ENCODE measurements at regions not wholly inside any gene's neighbourhood (a gene's known extent, or its start where the extent isn't known, plus 50 kb on each side); places are given as distances from the start of the nearest gene placed in this dataset.
"Not testable (repeated sequence)": the region's sequence is repeated elsewhere in the genome, so short reads cannot be mapped to it uniquely, and the experiment has no call there.

DNA sequence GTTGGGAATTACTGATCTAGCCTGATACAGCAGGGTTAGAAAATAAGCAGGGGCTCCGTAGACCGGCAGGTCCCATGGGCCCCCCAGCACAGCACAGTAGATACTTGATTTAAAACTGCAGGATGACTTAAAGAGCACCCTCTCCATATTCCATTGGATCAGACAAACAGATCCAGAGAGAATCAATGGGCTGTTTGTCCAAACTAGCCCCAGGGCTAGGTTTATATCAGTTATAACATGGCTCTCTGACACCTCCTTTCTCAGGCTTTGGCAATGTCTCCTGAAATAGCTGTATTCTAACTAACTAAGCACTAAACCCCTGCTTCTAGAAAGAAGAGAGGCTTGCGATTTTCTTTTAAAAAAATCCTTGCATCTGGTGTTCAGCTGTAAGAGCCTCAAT lies 100.4 kb upstream of the GALNT18 start:
- no peak for DNase-seq
- Histone ChIP-seq H3K4me3 (no peak overlapping the region), H3K27me3 (ENCODE audit: insufficient read depth in 3 of 3, low read length in 2 of 3) (no peaks in the 10 kb centered on the region), H3K9me3 (peaks cover 11% of the 10 kb centered on the region), H3K36me3 (ENCODE audit: insufficient read depth in 1 of 2, low read depth in 1 of 2) (no peaks in the 10 kb centered on the region), H3K4me1 (no peaks in the 10 kb centered on the region), H3K27ac (no peak overlapping the region)
- intact Hi-C loops (cut with DNase I) = no loop called here
- WGBS, 3 donors = 83 to 92% (median 84%) methylated on average over 3 of the region's 3 CpGs
- ATAC-seq = no peak
- TF ChIP-seq, protein P1, sequence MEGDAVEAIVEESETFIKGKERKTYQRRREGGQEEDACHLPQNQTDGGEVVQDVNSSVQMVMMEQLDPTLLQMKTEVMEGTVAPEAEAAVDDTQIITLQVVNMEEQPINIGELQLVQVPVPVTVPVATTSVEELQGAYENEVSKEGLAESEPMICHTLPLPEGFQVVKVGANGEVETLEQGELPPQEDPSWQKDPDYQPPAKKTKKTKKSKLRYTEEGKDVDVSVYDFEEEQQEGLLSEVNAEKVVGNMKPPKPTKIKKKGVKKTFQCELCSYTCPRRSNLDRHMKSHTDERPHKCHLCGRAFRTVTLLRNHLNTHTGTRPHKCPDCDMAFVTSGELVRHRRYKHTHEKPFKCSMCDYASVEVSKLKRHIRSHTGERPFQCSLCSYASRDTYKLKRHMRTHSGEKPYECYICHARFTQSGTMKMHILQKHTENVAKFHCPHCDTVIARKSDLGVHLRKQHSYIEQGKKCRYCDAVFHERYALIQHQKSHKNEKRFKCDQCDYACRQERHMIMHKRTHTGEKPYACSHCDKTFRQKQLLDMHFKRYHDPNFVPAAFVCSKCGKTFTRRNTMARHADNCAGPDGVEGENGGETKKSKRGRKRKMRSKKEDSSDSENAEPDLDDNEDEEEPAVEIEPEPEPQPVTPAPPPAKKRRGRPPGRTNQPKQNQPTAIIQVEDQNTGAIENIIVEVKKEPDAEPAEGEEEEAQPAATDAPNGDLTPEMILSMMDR (IDR thresholded peaks at IDR 0.05) = no peak

GRCh38 chr11:11718511-11718910 lies 96.7 kb upstream of the GALNT18 start:
- no peak for ATAC-seq
- WGBS, 3 donors = 80 to 90% (median 83%) methylated on average over 3 of the region's 3 CpGs

DNA sequence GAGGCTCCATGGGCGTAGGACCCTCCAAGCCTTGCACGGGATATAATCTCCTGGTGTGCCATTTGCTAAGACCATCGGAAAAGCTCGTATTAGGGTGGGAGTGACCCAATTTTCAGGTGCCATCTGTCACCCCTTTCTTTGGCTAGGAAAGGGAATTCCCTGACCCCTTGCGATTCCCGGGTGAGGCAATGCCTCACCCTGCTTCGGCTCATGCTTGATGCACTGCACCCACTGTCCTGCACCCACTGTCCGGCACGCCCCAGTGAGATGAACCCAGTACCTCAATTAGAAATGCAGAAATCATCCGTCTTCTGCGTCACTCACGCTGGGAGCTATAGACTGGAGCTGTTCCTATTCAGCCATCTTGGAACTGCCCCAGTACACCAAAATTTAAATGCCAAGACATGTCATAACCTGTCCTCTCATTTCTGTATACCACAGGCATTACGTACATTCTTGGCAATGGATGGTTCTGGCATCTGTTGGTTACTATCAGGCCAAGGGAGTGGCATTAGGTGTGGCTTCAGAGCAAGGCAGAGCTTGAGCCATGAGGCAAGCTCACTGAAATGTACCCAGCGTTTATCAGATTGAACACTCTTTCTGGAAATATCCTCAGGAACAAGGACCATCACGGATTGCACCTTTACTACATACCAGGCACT lies 95.4 kb upstream of the GALNT18 start:
- Histone ChIP-seq H3K4me1 (no peaks in the 10 kb centered on the region), H3K36me3 (ENCODE audit: insufficient read depth in 1 of 2, low read depth in 1 of 2) (no peaks in the 10 kb centered on the region), H3K4me3 (no peak overlapping the region), H3K27ac (no peak overlapping the region), H3K9me3 (peaks cover 11% of the 10 kb centered on the region), H3K27me3 (ENCODE audit: insufficient read depth in 3 of 3, low read length in 2 of 3) (no peaks in the 10 kb centered on the region)
- TF ChIP-seq, protein P1 (IDR thresholded peaks at IDR 0.05) = no peak
- ATAC-seq (peak in 1 of 4 donors; percentile 73), DNase-seq (no peak)
- intact Hi-C loops (cut with DNase I) = no loop called here
- 92 to 94% (median 93%) methylated on average over 15 of the region's 15 CpGs for WGBS, 3 donors

More at GRCh38 chr11:11718511-11718910, 96.7 kb upstream of the GALNT18 start:
- Histone ChIP-seq H3K4me3 (no peak overlapping the region), H3K9me3 (peaks cover 11% of the 10 kb centered on the region), H3K27me3 (ENCODE audit: insufficient read depth in 3 of 3, low read length in 2 of 3) (no peaks in the 10 kb centered on the region), H3K36me3 (ENCODE audit: insufficient read depth in 1 of 2, low read depth in 1 of 2) (no peaks in the 10 kb centered on the region), H3K27ac (no peak overlapping the region), H3K4me1 (no peaks in the 10 kb centered on the region)
- intact Hi-C loops (cut with DNase I) = no loop called here
- TF ChIP-seq, protein P1 (IDR thresholded peaks at IDR 0.05) = no peak
- DNase-seq = no peak

GRCh38 chr11:11715075-11715474 lies 93.3 kb upstream of the GALNT18 start:
- H3K4me3 ChIP-seq; H3K36me3 ChIP-seq (ENCODE audit: insufficient read depth in 1 of 2, low read depth in 1 of 2); DNase-seq; H3K4me1 ChIP-seq; intact Hi-C loops (cut with DNase I); ATAC-seq; H3K27me3 ChIP-seq (ENCODE audit: insufficient read depth in 3 of 3, low read length in 2 of 3); H3K27ac ChIP-seq; H3K9me3 ChIP-seq: not testable (repeated sequence)
- WGBS, 3 donors = 42 to 47% (median 47%) methylated on average over 1 of the region's 1 CpG

DNA sequence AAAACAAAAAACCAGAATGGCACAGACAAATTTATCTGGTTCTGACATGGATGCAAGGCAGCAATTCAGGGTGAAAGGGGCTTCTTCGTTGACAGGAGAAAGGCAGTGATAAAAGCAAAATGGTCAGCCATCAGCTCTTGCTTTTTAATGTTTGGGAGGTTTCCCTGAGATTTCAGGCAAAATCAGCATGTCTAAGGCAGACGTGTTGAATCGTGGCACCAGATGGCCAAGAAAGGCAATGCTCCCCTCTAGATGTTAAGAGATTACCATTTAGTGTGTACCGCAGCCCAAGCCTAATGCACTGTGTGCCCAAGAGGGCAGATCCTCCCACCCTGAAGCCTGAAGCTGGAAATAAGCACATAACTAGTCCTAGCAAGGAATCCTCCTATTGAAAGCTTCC lies 88.8 kb upstream of the GALNT18 start:
- no peak for ATAC-seq
- no peaks in the 10 kb centered on the region for H3K36me3 ChIP-seq (ENCODE audit: insufficient read depth in 1 of 2, low read depth in 1 of 2)
- intact Hi-C loops (cut with DNase I) = no loop called here
- H3K27me3 ChIP-seq (ENCODE audit: insufficient read depth in 3 of 3, low read length in 2 of 3) = no peaks in the 10 kb centered on the region
- 56 to 82% (median 71%) methylated on average over 4 of the region's 4 CpGs for WGBS, 3 donors
- no peaks in the 10 kb centered on the region for H3K9me3 ChIP-seq
- no peak overlapping the region for H3K27ac ChIP-seq
- DNase-seq = no peak
- TF ChIP-seq, protein P1 (IDR thresholded peaks at IDR 0.05) = no peak
- peaks cover 9% of the 10 kb centered on the region for H3K4me1 ChIP-seq
- no peak overlapping the region for H3K4me3 ChIP-seq
